ENCODE measurements at regions not wholly inside any gene's neighbourhood (a gene's known extent, or its start where the extent isn't known, plus 50 kb on each side); places are given as distances from the start of the nearest gene placed in this dataset.

- Histone ChIP-seq H3K4me3 (no peak overlapping the region), H3K36me3 (no peaks in the 10 kb centered on the region), H3K4me1 (no peaks in the 10 kb centered on the region), H3K27ac (no peak overlapping the region), H3K9me3 (no peaks in the 10 kb centered on the region), H3K27me3 (no peaks in the 10 kb centered on the region)
- WGBS, 2 donors = 81 to 84% methylated on average over 5 of the region's 5 CpGs
- TF ChIP-seq POLR2A (IDR thresholded peaks at IDR 0.05) = no peak
- no peak for TF ChIP-seq CTCF (IDR thresholded peaks at IDR 0.05)
- TF ChIP-seq EP300 (IDR thresholded peaks at IDR 0.05) = no peak
- no peak for DNase-seq (ENCODE audit: low spot score in 2 of 2)
Observed at GRCh38 chr3:6736836-6737629, 123.9 kb upstream of the GRM7 start.

- Histone ChIP-seq H3K27me3 (no peaks in the 10 kb centered on the region), H3K27ac (no peak overlapping the region), H3K4me3 (no peak overlapping the region), H3K36me3 (no peaks in the 10 kb centered on the region), H3K9me3 (no peaks in the 10 kb centered on the region), H3K4me1 (no peaks in the 10 kb centered on the region)
- 90 to 98% methylated on average over 2 of the region's 2 CpGs for WGBS, 2 donors
- DNase-seq (ENCODE audit: low spot score in 2 of 2) = no peak
- TF ChIP-seq EP300 (IDR thresholded peaks at IDR 0.05) (no peak), POLR2A (IDR thresholded peaks at IDR 0.05) (no peak), CTCF (IDR thresholded peaks at IDR 0.05) (no peak)
Observed at GRCh38 chr3:6737630-6738029, 123.3 kb upstream of the GRM7 start.

GRCh38 chr3:6739288-6739687, 121.6 kb upstream of the GRM7 start:
- Histone ChIP-seq H3K4me1 (no peaks in the 10 kb centered on the region), H3K9me3 (no peaks in the 10 kb centered on the region), H3K36me3 (no peaks in the 10 kb centered on the region), H3K4me3 (no peak overlapping the region), H3K27ac (no peak overlapping the region), H3K27me3 (no peaks in the 10 kb centered on the region)
- DNase-seq (ENCODE audit: low spot score in 2 of 2) = no peak
- WGBS, 2 donors = 35 to 40% methylated on average over 3 of the region's 3 CpGs
- no peak for TF ChIP-seq POLR2A (IDR thresholded peaks at IDR 0.05)
- TF ChIP-seq EP300 (IDR thresholded peaks at IDR 0.05) = no peak
- TF ChIP-seq CTCF (IDR thresholded peaks at IDR 0.05) = no peak

- no peaks in the 10 kb centered on the region for H3K4me1 ChIP-seq
- H3K9me3 ChIP-seq = no peaks in the 10 kb centered on the region
- H3K36me3 ChIP-seq = no peaks in the 10 kb centered on the region
- H3K27me3 ChIP-seq = no peaks in the 10 kb centered on the region
- no peak for DNase-seq (ENCODE audit: low spot score in 2 of 2)
- 84 to 89% methylated on average over 7 of the region's 7 CpGs for whole genome bisulfite sequencing, 2 donors
- no peak overlapping the region for H3K27ac ChIP-seq
- TF ChIP-seq EP300 (IDR thresholded peaks at IDR 0.05) (no peak), POLR2A (IDR thresholded peaks at IDR 0.05) (no peak), CTCF (IDR thresholded peaks at IDR 0.05) (no peak)
- H3K4me3 ChIP-seq = no peak overlapping the region
Observed at GRCh38 chr3:6743067-6743720, 117.7 kb upstream of the GRM7 start.

- no peak for TF ChIP-seq CTCF (IDR thresholded peaks at IDR 0.05)
- TF ChIP-seq POLR2A (IDR thresholded peaks at IDR 0.05) = no peak
- TF ChIP-seq EP300 (IDR thresholded peaks at IDR 0.05) = no peak
- H3K27ac ChIP-seq = no peak overlapping the region
- no peaks in the 10 kb centered on the region for H3K9me3 ChIP-seq
- no peaks in the 10 kb centered on the region for H3K27me3 ChIP-seq
- no peak for DNase-seq (ENCODE audit: low spot score in 2 of 2)
- H3K36me3 ChIP-seq = no peaks in the 10 kb centered on the region
- WGBS, 2 donors = 89% methylated on average over 9 of the region's 9 CpGs
- no peak overlapping the region for H3K4me3 ChIP-seq
- H3K4me1 ChIP-seq = no peaks in the 10 kb centered on the region
Observed at GRCh38 chr3:6746443-6746842, 114.5 kb upstream of the GRM7 start.
